Karpas-422 (cell line): ENCODE measurements at regions not wholly inside any gene's neighbourhood (a gene's known extent, or its start where the extent isn't known, plus 50 kb on each side); places are given as distances from the start of the nearest gene placed in this dataset.

Experiments
- DNase-seq: peaks from one replicate; pipeline ENCODE4 v3.0.0-alpha.2; 2015
- H2AFZ ChIP-seq: fragments of 200-600 bp; sonication (generic); 2 replicates; pipeline ENCODE4 v1.6.1; 2014; ENCODE audit warnings: antibody characterized with exemption, low read length, mixed read lengths
- H3K27ac ChIP-seq: fragments of 200-600 bp; sonication (generic); 2 replicates; pipeline ENCODE4 v1.5.1; 2014; ENCODE audit warnings: mild to moderate bottlenecking, low read length, moderate library complexity
- H3K27me3 ChIP-seq: fragments of 200-600 bp; sonication (generic); 2 replicates; pipeline ENCODE4 v1.6.1; 2014; ENCODE audit warnings: low read length, mixed read lengths
- H3K36me3 ChIP-seq: fragments of 200-600 bp; sonication (generic); 2 replicates; pipeline ENCODE4 v1.6.1; 2014; ENCODE audit warnings: low read length, mixed read lengths; ENCODE audit not compliant: insufficient read depth
- H3K4me1 ChIP-seq: fragments of 200-600 bp; sonication (generic); 2 replicates; pipeline ENCODE4 v1.6.1; 2014; ENCODE audit warnings: mild to moderate bottlenecking, low read length, mixed read lengths
- H3K4me2 ChIP-seq: fragments of 200-600 bp; sonication (generic); 2 replicates; pipeline ENCODE4 v1.6.1; 2014; ENCODE audit warnings: low read length, low read depth, mild to moderate bottlenecking; ENCODE audit not compliant: poor library complexity, severe bottlenecking
- H3K4me3 ChIP-seq: fragments of 200-600 bp; sonication (generic); 2 replicates; pipeline ENCODE4 v1.5.1; 2014; ENCODE audit warnings: mild to moderate bottlenecking, antibody characterized with exemption, low read length, mixed read lengths
- H3K79me2 ChIP-seq: fragments of 200-600 bp; sonication (generic); 2 replicates; pipeline ENCODE4 v1.6.1; 2014; ENCODE audit warnings: mild to moderate bottlenecking, low read length, mixed read lengths
- H3K9ac ChIP-seq: fragments of 200-600 bp; sonication (generic); 2 replicates; pipeline ENCODE4 v1.6.0; 2014; ENCODE audit warnings: low read length
- H3K9me2 ChIP-seq: fragments of 200-600 bp; sonication (generic), shearing (Covaris generic); replicated peaks from 2 replicates; pipeline ENCODE4 v1.6.0; 2014; ENCODE audit warnings: mild to moderate bottlenecking, low read length, moderate library complexity; ENCODE audit not compliant: insufficient read depth
- H3K9me3 ChIP-seq: fragments of 300-700, 200-600 bp; sonication (generic); 2 replicates; pipeline ENCODE4 v1.6.1; 2014; ENCODE audit warnings: low read length, mixed read lengths
- H4K20me1 ChIP-seq: fragments of 200-600 bp; sonication (generic); 2 replicates; pipeline ENCODE4 v1.6.1; 2014; ENCODE audit warnings: mild to moderate bottlenecking, antibody characterized with exemption, low read length, low read depth; ENCODE audit not compliant: insufficient read depth

DNA sequence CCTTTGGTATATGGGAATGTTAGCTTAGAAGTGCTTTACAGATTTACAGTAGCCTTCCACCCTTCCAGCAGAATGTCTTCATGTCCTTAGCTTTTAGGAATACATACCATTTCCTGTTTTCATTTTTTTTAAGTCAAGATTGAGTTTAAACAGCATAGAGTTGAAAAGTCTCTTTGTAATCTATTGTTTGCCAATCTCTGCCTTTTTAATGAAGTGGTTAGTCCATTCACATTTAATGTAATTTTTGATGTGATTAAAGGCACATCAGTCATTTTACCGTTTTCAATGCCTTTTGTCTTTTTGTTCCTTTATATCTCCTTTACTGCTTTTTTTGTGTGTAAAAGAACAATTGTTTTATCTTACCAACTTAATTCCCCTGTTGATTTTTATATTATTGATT lies 233.4 kb upstream of the SMIM21 start:
- H3K4me2 ChIP-seq = no peak overlapping the region

DNA sequence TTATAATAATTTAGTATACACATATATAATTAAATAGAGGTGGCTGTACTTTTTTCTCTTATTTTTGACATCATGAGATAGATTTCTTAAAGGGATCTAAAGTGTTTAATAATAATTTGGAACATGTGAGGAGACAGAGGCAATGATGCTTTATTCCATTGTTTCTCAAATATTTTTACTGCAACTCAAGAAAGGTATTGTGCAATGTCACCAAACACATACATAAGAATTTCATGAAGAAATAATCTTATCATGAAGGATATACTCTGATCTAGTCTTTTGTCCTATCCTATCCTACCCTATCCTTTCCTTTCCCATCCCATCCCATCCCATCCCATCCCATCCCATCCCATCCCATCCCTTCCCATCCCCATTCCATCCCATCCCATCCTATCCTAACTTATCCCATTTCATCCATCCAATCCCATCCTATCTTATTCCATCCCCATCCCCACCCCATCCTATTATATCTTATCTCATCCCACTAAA lies 232.1 kb upstream of the SMIM21 start:
- H4K20me1 ChIP-seq = no peaks in the 10 kb centered on the region
- DNase-seq = no peak
- H3K4me1 ChIP-seq = no peaks in the 10 kb centered on the region
- H3K9me3 ChIP-seq = peaks cover 14% of the 10 kb centered on the region
- no peaks in the 10 kb centered on the region for H3K79me2 ChIP-seq
- no peaks in the 10 kb centered on the region; the same call in 1 of the 2 replicates for H3K9me2 ChIP-seq
- peaks cover 3% of the 10 kb centered on the region; the same call in 1 of the 2 replicates for H3K27me3 ChIP-seq
- H3K4me3 ChIP-seq = no peak overlapping the region
- H3K4me2 ChIP-seq = no peak overlapping the region
- H3K9ac ChIP-seq = no peak overlapping the region
- no peak overlapping the region for H3K27ac ChIP-seq
- H3K36me3 ChIP-seq = no peaks in the 10 kb centered on the region
- H2AFZ ChIP-seq = no peak overlapping the region

More for the DNA sequence above, 233.4 kb upstream of the SMIM21 start:
- no peak overlapping the region for H3K9ac ChIP-seq
- H3K36me3 ChIP-seq = no peaks in the 10 kb centered on the region
- DNase-seq = no peak
- H3K27me3 ChIP-seq = peaks cover 3% of the 10 kb centered on the region; the same call in 1 of the 2 replicates
- no peak overlapping the region for H2AFZ ChIP-seq
- H3K9me2 ChIP-seq = no peaks in the 10 kb centered on the region; the same call in 1 of the 2 replicates
- H4K20me1 ChIP-seq = no peaks in the 10 kb centered on the region
- no peaks in the 10 kb centered on the region for H3K4me1 ChIP-seq
- no peaks in the 10 kb centered on the region for H3K79me2 ChIP-seq
- H3K9me3 ChIP-seq = peaks cover 14% of the 10 kb centered on the region
- no peak overlapping the region for H3K4me3 ChIP-seq
- no peak overlapping the region for H3K27ac ChIP-seq

DNA sequence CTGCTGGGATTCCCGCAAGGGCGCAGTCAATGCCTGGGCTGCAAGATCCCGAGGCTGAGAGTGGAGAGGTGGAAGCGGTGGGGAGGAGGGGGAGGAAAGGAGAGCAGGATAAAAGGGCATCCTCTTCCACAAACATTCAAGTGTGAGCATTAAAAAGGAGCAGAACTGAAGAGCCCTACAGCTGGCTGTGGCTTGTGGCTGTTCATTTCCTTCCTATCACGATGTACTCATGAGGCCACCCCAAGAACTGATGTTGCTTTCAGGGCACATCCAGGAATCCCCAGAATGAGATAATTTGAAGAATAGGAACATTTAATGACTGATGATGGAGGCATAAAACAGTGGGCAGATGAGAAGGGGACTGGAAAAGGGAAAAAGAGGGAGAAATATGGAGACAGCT lies 230.8 kb upstream of the SMIM21 start:
- Histone ChIP-seq H3K9me3 (peaks cover 14% of the 10 kb centered on the region), H3K79me2 (no peaks in the 10 kb centered on the region), H3K27me3 (peaks cover 3% of the 10 kb centered on the region; the same call in 1 of the 2 replicates), H3K4me3 (no peak overlapping the region), H3K4me2 (no peak overlapping the region), H2AFZ (no peak overlapping the region), H3K4me1 (no peaks in the 10 kb centered on the region), H3K36me3 (no peaks in the 10 kb centered on the region), H4K20me1 (no peaks in the 10 kb centered on the region), H3K9ac (no peak overlapping the region), H3K9me2 (no peaks in the 10 kb centered on the region; the same call in 1 of the 2 replicates), H3K27ac (no peak overlapping the region)
- no peak for DNase-seq

- no peaks in the 10 kb centered on the region for H4K20me1 ChIP-seq
- no peak overlapping the region for H3K9ac ChIP-seq
- no peak for DNase-seq
- no peaks in the 10 kb centered on the region; the same call in 1 of the 2 replicates for H3K9me2 ChIP-seq
- H3K27me3 ChIP-seq = peaks cover 3% of the 10 kb centered on the region; the same call in 1 of the 2 replicates
- peaks cover 8% of the 10 kb centered on the region for H3K9me3 ChIP-seq
- H3K27ac ChIP-seq = no peak overlapping the region
- H3K36me3 ChIP-seq = no peaks in the 10 kb centered on the region
- H3K79me2 ChIP-seq = no peaks in the 10 kb centered on the region
- no peak overlapping the region for H2AFZ ChIP-seq
- H3K4me3 ChIP-seq = no peak overlapping the region
- H3K4me2 ChIP-seq = no peak overlapping the region
- H3K4me1 ChIP-seq = no peaks in the 10 kb centered on the region
Observed at GRCh38 chr18:75656563-75657247, 229.2 kb upstream of the SMIM21 start.

DNA sequence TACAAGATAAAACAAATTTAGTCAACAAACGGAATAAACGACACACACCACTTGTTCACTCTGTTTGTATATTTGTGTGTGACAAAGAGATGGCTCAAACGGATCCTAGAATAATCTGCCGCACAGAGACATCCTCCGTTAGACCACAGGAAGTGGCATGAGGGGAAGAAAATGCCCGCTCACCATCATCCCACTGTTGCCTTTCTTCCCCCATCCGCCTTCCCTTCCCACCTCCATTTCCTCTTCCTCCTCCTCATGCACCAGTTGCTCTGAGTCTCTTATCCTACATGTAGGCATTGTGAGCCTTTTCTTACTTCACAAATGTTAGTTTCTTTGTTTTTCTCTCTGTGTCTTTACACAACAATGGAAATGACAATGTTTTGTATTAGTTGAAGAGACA lies 228.5 kb upstream of the SMIM21 start:
- no peak overlapping the region for H3K4me2 ChIP-seq
- H3K27ac ChIP-seq = no peak overlapping the region
- no peaks in the 10 kb centered on the region for H3K79me2 ChIP-seq
- H2AFZ ChIP-seq = no peak overlapping the region
- no peak for DNase-seq
- no peaks in the 10 kb centered on the region for H3K4me1 ChIP-seq
- no peak overlapping the region for H3K9ac ChIP-seq
- no peaks in the 10 kb centered on the region; the same call in 1 of the 2 replicates for H3K9me2 ChIP-seq
- H4K20me1 ChIP-seq = no peaks in the 10 kb centered on the region
- H3K9me3 ChIP-seq = peaks cover 7% of the 10 kb centered on the region
- no peak overlapping the region for H3K4me3 ChIP-seq
- peaks cover 3% of the 10 kb centered on the region; the same call in 1 of the 2 replicates for H3K27me3 ChIP-seq
- H3K36me3 ChIP-seq = no peaks in the 10 kb centered on the region

DNA sequence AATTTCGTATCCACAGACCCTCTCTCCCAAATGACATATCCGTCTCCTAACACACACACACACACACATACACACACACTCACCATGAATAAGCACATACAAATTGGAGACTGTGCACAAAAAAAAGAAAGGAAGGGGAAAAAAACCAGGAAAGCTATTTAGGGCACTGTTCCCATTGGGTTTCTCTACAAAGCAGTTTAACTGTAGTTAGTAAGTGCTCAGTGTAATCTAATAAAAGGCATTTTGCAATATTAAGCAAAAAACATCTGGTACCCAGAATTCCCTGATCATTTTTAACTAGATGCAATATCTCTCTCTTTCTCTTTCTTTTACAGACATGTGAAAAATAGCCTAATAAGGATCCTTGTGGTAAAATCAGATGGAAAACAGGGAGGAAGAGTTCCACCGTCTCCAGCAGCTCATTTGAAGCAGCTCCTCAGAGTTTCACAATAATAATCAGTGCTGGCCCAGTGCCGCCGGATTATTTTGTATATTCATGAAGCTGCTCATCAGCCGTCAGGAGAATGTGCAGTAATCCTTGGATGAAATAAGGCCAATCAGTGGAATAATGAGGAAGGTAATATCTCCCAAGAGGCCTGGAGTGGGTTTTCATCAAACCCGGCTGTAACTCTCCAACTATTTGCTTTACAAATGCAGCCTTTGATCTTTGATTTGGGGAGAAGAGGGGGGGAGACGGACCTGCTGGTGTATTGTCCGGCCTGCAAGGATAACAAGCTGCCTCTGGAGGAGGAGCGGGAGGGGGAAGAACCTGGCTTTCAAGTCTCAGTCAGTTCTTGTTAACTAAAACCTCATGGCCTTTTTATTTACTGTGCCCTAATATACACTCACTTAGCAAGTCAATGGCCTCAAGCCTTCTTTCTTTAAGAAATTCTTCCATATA lies 227.6 kb upstream of the SMIM21 start:
- no peak for DNase-seq
- Histone ChIP-seq H3K9ac (no peak overlapping the region), H3K27ac (no peak overlapping the region), H3K9me3 (no peaks in the 10 kb centered on the region), H3K9me2 (no peaks in the 10 kb centered on the region; the same call in 1 of the 2 replicates), H3K4me2 (no peak overlapping the region), H3K4me3 (no peak overlapping the region), H3K36me3 (no peaks in the 10 kb centered on the region), H4K20me1 (no peaks in the 10 kb centered on the region), H2AFZ (no peak overlapping the region), H3K27me3 (peaks cover 3% of the 10 kb centered on the region; the same call in 1 of the 2 replicates), H3K79me2 (no peaks in the 10 kb centered on the region), H3K4me1 (no peaks in the 10 kb centered on the region)

GRCh38 chr18:75654386-75654785 lies 226.9 kb upstream of the SMIM21 start:
- H3K4me3 ChIP-seq = no peak overlapping the region
- H3K4me1 ChIP-seq = no peaks in the 10 kb centered on the region
- H3K9me2 ChIP-seq = no peaks in the 10 kb centered on the region; the same call in 1 of the 2 replicates
- H3K9me3 ChIP-seq = no peaks in the 10 kb centered on the region
- H3K27ac ChIP-seq = no peak overlapping the region
- H3K4me2 ChIP-seq = no peak overlapping the region
- no peak for DNase-seq
- H3K36me3 ChIP-seq = no peaks in the 10 kb centered on the region
- H3K27me3 ChIP-seq = peaks cover 3% of the 10 kb centered on the region; the same call in 1 of the 2 replicates
- no peak overlapping the region for H2AFZ ChIP-seq
- H3K79me2 ChIP-seq = no peaks in the 10 kb centered on the region
- no peaks in the 10 kb centered on the region for H4K20me1 ChIP-seq
- no peak overlapping the region for H3K9ac ChIP-seq

- no peak overlapping the region for H3K9ac ChIP-seq
- H3K36me3 ChIP-seq = no peaks in the 10 kb centered on the region
- no peak overlapping the region for H2AFZ ChIP-seq
- H3K9me3 ChIP-seq = no peaks in the 10 kb centered on the region
- H3K27me3 ChIP-seq = peaks cover 3% of the 10 kb centered on the region; the same call in 1 of the 2 replicates
- no peaks in the 10 kb centered on the region; the same call in 1 of the 2 replicates for H3K9me2 ChIP-seq
- no peak overlapping the region for H3K27ac ChIP-seq
- H3K4me2 ChIP-seq = no peak overlapping the region
- H3K4me1 ChIP-seq = no peaks in the 10 kb centered on the region
- no peaks in the 10 kb centered on the region for H3K79me2 ChIP-seq
- H3K4me3 ChIP-seq = no peak overlapping the region
- no peaks in the 10 kb centered on the region for H4K20me1 ChIP-seq
- no peak for DNase-seq
Observed at GRCh38 chr18:75652528-75652927, 225.0 kb upstream of the SMIM21 start.
